NCI-H2081 (cell line): ENCODE measurements at regions not wholly inside any gene's neighbourhood (a gene's known extent, or its start where the extent isn't known, plus 50 kb on each side); places are given as distances from the start of the nearest gene placed in this dataset.

ENCODE experiments used
- DNase-seq, 2 experiments: peaks; one replicate each; lab custom pipeline; 2025; lab: John Stamatoyannopoulos, UW

DNA sequence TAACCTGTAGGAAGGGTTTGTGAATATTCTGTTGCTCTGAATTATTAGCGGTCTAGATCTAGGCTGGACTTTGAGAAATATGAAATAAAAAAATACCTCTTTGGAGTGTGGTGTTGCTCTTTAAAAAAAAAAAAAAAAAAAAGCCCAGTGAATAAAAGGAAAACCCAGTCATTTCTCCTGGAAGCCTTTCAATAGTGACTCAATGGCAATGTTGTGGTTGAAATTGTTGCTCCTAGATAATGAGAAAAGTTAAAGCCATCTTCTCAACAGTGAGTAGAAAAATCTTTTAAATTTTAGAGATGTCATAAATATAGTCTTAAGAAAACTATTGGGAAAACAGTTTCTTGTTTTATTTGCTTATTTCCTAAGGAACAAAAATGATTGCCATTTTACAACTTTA is 135.3 kb downstream of the RFC3 start:
- no peak for DNase-seq

DNA sequence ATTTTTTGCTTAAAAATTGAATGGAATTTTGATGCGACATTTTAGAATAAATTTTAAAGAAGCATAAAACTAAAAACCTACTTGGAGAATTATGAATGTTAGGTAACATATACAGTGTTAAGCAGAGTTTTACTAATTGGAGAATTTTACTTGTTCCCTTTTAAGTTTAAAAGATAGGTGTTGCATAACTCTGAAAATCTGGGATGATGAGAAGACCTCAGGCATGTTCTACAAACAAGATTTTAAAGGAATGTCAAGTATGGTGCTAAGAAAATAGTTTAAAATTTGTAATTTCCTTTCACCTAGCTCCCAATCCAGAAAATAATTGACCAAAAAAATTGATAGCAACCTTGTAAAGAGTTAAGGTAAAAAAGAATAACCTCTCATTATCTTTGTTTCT is 135.8 kb downstream of the RFC3 start:
- no peak for DNase-seq

DNA sequence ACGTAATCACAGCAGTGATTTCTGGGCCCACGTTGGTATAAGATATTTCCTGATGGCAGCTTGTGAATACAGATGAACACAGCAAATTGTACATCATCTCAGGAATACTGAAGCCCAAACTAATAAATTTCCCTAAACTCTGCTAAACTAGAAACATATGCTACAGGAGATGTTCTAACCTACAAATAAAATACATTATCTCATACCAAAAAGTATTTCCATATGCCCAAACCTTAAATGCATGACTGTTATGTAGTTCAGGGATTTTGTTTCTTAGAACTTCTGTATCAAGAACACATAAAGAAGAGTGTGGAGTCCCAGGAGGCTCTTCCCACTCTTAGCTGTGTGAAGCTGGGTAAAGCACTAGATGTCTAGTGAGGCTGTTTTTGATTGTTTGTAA is 138.4 kb downstream of the RFC3 start:
- no peak for DNase-seq

DNA sequence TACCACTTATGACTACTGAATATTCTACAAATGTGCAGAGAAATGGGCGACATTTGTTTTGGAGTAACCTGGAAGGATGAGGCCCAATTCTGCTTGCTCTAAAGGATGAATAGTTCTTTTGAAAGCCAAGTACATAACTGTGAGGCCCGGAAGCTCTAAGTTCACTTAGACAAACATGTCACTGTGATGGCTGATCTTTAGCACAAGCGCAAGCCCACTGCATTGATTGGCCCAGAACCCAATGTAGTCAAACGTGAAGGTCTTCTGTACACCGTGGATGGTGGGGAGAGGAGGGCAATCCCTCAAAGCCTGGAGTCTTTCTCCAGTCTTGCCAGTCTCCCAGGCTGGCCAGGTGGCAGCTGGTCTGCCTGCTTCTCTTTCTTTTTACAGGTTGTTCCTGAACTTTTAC is 139.6 kb downstream of the RFC3 start:
- DNase-seq = no peak

DNA sequence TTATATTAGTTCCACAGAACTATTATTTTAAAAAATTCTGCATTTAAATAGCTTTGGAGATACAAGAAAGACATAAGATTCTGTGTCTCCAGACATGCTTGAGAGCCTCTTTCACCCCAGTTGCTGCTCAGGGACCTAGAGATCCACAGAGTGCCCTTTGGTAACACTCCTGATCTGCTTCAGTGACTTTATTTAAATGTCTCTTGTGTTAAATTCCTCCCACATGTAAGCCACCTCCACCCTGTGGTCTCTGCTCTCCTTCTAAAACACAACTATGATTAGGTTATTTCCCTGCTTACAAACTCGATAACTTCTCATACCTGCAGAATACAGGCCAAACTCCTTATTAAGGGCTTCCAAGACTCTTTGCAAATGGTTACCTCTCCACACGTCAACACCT is 141.0 kb downstream of the RFC3 start:
- no peak for DNase-seq

DNA sequence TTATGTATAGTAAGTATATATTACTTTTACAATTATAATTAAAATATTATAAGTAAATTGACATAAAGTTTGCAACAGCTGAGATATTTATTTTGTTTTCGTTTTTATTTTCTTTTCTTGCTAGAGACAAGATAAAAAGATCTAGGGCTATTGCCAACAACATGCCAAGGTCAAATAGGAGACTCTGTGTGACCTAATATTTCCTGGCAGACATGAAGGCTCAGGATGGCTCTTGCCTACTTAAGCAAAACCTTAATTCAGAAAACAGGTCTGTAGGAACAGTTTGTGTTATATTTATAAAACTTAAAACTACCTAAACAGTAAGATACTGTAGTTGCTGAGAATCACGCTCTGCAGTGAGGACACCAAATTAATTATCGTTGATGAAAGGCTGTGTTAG is 145.2 kb downstream of the RFC3 start:
- no peak for DNase-seq

DNA sequence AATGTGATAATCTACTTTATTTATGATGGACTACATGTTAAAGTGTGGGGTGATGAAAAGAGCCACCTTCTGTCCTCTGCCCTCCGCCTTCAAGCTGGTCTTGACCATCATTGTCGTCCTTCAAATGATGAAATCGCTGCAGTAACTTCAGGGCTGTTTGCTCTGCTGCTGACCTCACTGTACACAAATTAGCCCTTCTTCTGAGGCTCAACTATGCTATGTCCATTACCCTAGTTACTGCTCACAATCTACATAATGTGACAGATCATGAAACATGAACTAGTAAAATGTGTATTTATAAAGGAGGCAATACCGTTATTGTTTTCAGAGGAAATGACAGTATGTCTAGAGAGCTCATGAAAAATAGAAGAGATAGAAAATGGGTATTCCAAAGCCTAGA is 145.9 kb downstream of the RFC3 start:
- DNase-seq = no peak

DNA sequence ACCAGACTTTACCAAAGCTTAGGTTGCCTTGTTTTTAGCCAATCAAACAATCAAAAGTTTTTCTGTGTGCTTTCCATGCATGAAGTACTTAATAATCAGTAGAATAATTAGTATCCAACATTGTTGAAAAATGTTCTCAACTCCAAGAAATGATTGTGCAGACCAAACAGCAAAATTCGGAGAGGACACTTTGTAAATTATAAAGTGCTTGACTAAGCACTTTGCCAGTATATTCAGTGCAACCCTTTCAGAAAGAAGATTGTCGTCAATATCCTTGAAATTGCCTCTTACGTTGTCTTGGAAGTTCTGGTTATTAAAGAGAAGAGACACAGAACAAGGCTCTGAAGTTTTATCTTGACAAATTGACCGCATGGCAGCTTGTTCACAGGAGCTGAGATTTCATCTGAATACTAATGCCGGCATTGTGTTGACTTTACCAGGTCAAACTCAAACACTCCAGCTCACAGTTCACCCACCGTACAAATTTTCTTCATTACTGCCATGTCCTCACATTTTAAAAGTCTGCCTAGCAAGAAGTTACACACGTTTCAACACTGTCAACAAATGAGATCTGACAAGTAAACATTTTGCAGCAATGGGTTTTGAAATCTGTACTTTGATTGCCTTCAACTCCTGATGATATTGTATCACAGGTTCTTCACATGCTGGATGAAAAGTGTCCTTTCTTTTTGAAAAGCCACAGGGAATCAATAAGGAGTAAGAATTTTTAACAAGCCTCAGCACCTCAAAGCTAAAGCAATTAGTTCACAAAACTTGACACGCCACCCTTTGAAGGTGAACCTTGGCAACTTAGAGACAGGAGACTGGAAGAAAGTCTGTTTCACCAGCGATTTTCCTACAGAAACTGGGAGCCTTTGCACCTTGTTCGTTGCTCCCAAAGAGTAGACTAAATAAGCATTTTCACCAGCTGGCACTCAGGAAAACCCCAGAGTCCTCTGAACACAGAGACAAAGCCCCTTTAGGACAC is 150.9 kb downstream of the RFC3 start:
- DNase-seq = no peak

DNA sequence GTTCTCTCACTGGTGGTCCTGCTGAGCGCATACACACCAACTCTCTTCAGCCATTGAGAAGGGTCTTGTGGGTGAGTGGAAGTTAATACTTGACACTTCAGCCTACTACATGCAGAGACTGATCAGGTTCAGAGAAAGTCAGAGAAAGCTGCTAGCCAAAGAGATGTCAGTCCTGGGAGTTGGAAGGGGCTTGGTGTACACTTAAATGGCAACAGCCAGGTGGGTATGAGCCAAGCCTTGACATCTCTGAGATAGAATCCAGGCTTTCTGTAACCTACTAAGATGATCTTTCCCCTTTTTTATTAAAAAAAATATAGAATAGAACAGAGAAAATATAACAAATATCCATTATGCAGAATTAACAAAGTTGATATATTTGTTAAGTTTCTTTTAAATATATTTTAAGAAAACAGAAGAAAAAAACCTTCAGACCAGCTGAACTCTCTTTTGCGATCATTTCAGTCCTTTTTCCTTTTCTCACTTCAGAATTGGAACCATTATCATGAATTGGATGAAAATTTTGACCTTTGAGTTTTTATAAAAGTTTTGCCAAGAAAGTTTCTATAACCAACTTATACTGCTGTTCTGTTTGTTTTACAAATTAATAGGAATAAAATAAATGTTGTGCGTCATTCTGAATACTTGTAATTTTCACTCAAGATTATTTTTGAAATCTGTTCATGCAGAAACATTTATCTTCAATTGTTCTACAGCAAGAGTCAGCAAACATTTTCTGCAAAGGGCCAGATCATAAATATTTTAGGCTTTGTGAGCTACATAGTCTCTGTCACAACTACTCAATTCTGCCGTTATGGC is 153.0 kb downstream of the RFC3 start:
- DNase-seq = no peak

DNA sequence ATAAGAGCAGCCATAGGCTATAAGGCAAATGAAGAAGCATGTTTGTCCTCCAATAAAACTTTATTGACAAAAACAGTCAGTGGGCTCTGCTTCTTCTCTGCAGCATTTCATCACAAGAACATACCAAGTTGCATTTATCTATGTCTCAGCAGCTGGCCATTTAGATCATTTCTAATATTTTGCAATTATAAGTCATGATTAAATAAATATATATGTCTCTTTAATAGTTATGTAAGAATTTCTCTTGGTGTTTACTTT is 153.5 kb downstream of the RFC3 start:
- DNase-seq = no peak

DNA sequence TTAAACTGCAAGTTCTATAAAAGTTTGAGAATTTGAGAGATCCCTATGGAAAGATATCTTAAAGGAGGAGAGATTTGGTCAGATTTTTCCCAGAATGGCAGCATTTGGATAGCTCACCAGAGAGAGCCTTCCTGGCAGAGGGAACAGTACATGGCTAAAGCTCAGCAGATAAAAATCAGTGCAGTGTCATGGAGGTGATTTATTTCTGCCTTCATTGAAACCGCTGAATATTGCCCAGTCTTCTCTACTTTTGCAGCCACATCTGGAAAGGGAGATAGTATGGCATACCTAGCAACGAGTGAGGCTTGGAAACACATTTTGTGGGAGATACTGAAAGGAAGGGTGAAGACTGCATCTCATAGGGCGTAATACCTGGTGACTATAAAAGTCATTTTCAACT is 155.2 kb downstream of the RFC3 start:
- no peak for DNase-seq

DNA sequence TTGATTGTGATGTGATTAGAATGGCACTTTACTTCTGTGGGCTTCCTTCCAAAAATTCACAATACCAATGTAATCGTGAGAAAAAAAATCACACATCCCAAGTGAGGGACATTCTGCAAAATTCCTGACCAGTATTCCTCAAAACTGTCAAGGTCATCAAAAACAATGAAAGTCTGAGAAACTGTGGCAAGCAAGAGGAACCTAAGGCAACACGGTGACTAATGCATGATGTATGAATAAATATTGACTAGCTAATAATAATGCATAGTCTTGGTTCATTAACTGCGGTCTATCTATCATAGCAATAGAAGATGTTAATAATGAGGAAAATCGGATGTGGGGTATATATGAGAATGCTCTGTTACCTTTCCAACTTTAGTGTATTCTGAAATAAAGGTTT is 159.0 kb downstream of the RFC3 start:
- no peak for DNase-seq

DNA sequence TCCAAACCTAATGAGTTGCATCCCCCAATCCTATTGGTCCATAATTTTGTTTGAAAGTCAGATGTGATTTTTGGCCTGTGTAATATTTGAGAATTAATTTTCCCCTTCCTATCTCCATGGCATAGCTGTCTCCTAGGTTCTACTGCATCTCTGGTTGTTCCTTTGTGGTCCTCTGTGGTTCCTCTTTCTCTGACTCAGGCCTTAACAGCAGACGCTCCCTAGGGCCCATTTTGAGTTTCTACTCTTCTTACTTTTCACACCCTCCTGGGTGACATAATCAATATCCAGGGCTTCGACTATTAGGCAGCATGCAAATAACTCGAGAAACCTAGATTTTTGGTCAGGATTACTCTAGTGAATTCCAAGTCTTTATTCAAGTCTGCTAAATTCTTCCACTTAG is 160.7 kb downstream of the RFC3 start:
- DNase-seq = no peak

DNA sequence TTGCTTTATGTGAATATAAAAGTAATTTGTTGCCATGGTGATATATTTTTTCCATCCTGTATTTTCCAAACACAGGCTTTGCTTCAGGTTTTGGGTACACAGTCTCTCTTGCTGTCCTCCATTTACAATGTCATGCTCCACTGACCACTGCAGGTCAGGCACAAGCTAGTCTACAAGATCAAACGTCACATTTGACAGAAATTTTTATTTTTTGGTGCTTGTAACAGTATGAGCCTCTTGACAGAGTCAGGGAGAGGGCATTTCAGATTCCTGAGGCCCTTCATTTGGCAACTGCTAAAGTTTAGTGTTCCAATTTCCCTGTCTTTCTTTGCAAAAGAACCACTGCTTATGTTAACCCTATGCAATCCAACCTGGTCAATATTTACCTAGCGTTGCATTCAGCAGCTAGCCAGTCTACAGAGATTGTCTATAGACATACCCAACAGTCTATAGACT is 175.0 kb downstream of the RFC3 start:
- DNase-seq = peak; percentile 23 to 75

DNA sequence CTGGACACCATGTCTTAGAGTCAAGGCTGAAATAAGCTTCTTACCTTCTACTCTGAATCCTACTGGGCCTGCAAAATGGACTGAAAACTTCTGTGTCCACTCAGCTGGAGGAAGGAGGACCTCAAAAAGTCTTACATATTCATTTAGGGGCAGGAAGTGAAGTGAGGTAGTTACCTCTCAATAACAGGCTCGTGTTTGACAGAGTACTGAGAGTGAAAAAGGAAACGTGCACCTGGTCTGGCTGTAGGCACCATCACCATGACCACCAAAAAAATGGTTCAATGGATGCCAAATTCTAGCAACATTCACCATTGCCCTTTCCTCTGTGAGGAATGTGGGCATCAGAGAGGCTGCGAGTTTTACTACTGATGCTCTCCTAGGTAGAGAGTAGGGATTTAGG is 176.2 kb downstream of the RFC3 start:
- peak in 1 of 2 experiments; percentile 7 for DNase-seq

DNA sequence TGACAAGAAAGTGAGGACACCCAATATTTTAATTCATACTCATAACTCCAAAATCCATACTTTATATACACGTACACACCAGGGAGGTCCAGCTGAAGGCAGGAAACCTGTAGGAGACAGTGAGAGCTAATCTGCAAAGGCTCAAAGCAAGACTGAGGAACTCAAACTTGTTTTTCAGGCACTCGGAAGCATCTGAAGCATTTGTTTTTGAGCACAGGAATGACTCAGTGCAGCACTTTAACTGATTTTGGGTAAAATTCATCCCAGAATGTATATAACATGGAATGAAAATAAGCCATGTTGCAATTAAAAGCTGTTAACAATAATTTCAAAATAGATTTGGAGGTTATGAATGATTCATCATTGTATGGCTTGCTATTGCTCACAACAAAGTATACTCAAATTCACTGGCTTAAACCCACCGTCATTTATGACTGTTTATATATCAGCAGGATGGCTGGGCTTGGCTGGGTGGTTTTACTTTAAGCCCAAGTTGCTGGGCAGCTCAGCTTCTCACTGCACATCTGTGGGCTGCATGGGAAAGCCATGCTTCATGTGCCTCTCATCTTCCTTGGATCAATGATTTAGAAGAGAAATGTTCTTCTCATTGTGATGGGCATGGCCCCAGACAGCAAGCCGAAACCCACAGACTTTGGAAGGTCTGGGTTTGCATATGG is 177.0 kb downstream of the RFC3 start:
- DNase-seq = no peak

DNA sequence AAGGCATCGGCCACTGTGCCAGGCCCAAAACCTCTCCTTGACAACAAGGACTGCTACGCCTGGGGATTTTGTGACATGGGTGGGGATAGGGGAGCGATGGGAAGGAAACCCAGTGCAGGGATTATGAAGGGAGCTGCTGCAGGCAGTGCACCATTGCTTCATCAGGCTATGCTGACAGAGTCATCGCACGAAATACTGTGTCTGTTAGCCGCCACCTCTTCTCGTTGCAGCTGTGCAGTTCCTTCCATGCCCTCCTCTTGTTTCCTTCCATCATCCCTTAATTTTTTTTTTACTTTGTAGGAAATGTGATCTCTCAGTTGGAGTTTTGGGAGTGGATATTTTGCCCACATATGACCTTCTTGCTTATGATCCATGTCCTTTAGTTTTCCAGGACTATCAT is 178.7 kb downstream of the RFC3 start:
- DNase-seq = no peak

DNA sequence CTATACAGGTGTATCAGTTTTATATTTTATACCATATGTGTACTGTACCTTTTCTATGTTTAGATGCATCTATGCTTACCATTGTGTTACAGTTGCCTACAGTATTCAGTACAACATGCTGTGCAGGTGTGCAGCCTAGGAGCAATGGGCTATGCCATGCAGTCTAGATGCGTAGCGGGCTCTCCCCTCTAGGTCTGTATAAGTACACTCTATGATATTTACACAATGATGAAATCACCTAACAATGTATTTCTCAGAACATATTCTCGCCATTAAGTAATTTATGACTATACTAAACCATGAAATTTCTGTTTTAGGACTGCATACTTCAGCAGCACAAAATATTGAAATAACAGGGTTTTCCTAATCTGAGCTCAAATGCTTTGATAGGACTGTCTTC is 179.6 kb downstream of the RFC3 start:
- DNase-seq = no peak

DNA sequence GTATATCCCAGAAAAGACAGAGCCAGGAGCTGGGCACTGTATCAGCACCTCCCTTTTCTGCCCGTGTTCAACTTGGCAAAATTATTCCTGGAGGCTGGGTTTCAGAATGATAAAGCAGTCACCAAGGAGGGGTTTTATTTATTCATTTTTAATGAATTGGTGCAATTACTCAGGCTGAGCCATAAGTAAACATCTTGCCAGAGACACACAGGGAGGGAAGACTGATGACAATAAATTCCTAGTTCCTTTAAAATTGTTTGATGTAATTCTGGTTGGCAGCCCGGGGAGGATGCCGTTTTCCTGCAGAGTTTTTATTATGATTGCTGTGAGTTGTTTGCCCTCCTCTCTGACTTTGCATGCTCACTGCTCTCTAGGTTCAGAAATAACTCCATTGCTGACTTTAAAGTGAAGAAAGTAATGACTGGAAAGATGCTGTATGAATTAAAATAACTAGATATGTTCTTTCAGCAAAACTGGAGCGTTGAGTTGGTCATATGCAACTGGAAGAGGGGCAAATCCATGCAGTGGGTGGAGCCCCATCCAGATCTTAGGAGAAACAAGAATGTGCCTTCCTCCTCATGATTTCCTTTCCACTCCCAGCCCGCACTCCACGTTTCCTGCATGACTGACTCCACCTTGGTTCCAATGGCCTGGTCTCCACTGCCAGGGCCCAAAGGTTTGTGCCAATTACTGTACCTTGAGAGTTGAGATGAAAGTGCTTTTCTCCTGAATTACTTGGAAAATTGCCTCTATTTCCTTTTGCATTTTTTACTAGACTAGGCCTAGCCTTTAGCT is 182.1 kb downstream of the RFC3 start:
- peak; percentile 46 to 71 for DNase-seq

DNA sequence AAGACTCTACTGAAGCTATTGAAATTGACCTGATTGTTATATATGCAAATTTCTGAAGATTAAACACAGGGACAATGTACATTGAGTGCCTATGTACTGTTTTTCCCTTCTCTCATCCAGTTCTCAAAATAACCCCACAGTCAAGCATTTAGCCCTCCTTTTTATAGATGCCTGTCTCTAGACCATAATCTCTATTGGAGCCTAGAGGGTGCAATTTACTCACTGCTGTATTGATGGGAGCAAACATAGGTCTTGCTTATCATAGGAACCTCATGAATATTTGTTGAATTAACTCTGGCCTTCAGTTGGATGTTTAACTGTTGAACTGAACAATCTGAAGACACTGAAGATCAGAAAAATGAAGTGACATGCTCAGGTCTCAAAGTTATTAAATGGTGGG is 183.0 kb downstream of the RFC3 start:
- DNase-seq = peak in 1 of 2 experiments; percentile 4

DNA sequence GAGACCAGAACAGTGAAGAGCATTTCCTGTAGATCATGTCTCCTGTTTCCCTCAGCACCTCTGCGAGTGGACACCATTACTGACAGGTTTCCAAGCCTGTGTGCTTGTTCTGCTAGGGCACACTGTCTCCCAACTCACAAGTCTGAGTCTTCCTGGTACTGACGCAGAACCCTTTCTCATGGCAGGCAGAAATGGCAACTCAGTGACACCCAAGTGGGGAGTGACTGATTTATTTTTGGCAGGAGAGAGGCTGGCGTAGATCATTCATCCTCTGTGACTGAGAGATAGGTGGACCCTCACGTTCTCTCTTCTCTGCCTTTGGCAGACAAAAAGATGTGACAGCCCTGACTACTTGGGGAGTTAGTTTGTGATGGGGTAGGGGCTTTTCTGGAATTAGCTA is 183.4 kb downstream of the RFC3 start:
- no peak for DNase-seq

DNA sequence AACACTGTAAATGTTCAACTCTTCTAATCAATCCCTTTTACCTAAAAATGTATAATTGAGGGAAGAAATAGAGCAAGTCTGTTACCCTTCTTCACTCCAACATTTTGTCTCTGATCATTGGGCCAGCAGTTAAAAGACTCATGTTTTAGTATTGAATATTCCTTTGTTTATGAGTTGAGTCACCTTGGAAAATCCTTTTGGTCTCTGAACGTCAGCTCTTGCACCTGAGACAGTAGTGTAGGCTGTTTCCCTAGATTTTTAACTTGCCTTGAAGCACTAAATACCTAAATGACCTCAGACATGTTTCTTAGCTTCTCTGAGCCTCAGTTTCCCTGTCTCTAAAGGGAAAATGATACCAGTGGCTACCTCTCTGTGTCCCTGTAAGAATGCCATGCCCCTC is 184.2 kb downstream of the RFC3 start:
- no peak for DNase-seq
